Calu3 (cell line): ENCODE measurements at regions not wholly inside any gene's neighbourhood (a gene's known extent, or its start where the extent isn't known, plus 50 kb on each side); places are given as distances from the start of the nearest gene placed in this dataset.

ENCODE experiments used
- BruUV-seq: library from RNA; stranded (reverse); fragments of 400-500 nt; replicated peaks from 2 replicates; lab custom pipeline; 2021; lab: Mats Ljungman, UMichigan
- CTCF ChIA-PET: fragments of 300-600 bp; sonication (Branson Sonifier 250); formaldehyde crosslinking; loops from one replicate; lab custom pipeline; 2022; ENCODE audit warnings: antibody characterized with exemption; lab: Charles Lee
- DNase-seq: peaks from one replicate; pipeline ENCODE4 v3.0.0; 2022
- H3K27ac Mint-ChIP-seq: one replicate; pipeline ENCODE4 v1.8.0; 2022; ENCODE audit warnings: mixed read lengths; ENCODE audit not compliant: unreplicated experiment
- H3K27me3 Mint-ChIP-seq: one replicate; pipeline ENCODE4 v1.8.0; 2022; ENCODE audit warnings: mixed read lengths; ENCODE audit not compliant: unreplicated experiment
- H3K36me3 Mint-ChIP-seq: one replicate; pipeline ENCODE4 v1.8.0; 2022; ENCODE audit warnings: mild to moderate bottlenecking, moderate library complexity, mixed read lengths; ENCODE audit not compliant: insufficient read depth, unreplicated experiment
- H3K4me1 Mint-ChIP-seq: one replicate; pipeline ENCODE4 v1.8.0; 2022; ENCODE audit warnings: mild to moderate bottlenecking, low read depth, mixed read lengths; ENCODE audit not compliant: unreplicated experiment
- H3K4me3 Mint-ChIP-seq: one replicate; pipeline ENCODE4 v1.8.0; 2022; ENCODE audit warnings: mild to moderate bottlenecking, low read depth, moderate library complexity, mixed read lengths; ENCODE audit not compliant: unreplicated experiment
- H3K9me3 Mint-ChIP-seq: one replicate; pipeline ENCODE4 v1.8.0; 2022; ENCODE audit warnings: low read depth, mixed read lengths; ENCODE audit not compliant: unreplicated experiment
- CTCF ChIP-seq: fragments of 200-600 bp; IDR thresholded peaks from one replicate; pipeline ENCODE4 v1.8.0; 2022; ENCODE audit warnings: antibody characterized with exemption; ENCODE audit not compliant: unreplicated experiment
- intact Hi-C: fragments of 100-400 bp; cut with micrococcal nuclease; formaldehyde crosslinking; loops from one replicate; pipeline ENCODE4 v1.10.0; 2022; ENCODE audit not compliant: unreplicated experiment

DNA sequence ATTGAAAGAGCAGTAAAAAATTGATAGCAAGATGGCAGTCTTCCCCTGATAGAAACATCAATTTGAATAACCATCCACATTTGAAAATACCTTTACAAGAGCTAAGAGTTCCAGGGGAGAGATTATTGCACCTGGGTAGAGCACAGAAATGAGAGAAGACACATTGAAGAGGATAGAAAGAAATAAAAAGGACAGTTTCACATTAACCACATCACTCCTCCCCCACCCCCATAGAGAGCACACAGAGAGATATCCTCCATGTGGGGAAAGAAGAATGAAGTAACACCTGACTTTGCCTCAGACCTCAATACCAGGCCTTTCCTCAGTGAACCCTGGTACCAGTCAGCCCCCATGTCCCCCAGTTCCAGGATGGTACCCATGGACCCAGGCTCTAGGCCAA, 486.7 kb downstream of the FAM181B start:
- DNase-seq, result no peak
- CTCF ChIA-PET, result no interaction called here
- peaks cover 6% of the 10 kb centered on the region for H3K9me3 Mint-ChIP-seq
- TF ChIP-seq CTCF, result no peak
- no peaks in the 10 kb centered on the region for H3K27me3 Mint-ChIP-seq
- intact Hi-C loops, result no loop called here
- no peak overlapping the region for H3K27ac Mint-ChIP-seq
- H3K36me3 Mint-ChIP-seq, result no peaks in the 10 kb centered on the region
- no peaks in the 10 kb centered on the region for H3K4me1 Mint-ChIP-seq
- no TSS peak for BruUV-seq
- no peak overlapping the region for H3K4me3 Mint-ChIP-seq

DNA sequence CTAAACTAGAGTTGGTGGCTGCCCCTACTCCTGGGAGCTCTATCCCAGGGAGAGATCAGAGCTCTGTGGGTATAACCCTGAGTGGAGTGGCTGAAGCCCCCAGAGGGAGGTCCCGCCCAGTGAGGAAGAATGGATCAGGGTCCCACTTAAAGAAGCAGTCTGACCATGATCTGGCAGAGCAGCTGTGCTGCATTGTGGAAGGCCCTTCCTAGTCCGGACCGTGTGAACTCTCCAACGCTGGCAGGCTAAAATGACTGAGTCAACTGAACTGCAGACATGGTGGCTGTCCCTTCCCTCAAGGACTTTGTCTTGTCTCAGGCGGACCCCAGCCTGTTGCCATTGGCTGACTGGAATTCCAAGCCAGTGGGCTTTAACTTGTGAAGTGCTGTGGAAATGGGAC, 494.2 kb downstream of the FAM181B start:
- Mint-ChIP-seq H3K4me3 (no peak overlapping the region), H3K36me3 (no peaks in the 10 kb centered on the region), H3K27me3 (no peaks in the 10 kb centered on the region), H3K4me1 (no peaks in the 10 kb centered on the region), H3K27ac (no peak overlapping the region), H3K9me3 (peaks cover 12% of the 10 kb centered on the region)
- CTCF ChIA-PET, result no interaction called here
- no peak for DNase-seq
- intact Hi-C loops, result no loop called here
- BruUV-seq, result no TSS peak
- no peak for TF ChIP-seq CTCF

GRCh38 chr11:82234256-82234655, 499.4 kb downstream of the FAM181B start:
- Mint-ChIP-seq H3K36me3 (no peaks in the 10 kb centered on the region), H3K4me1 (no peaks in the 10 kb centered on the region), H3K27me3 (no peaks in the 10 kb centered on the region), H3K4me3 (no peak overlapping the region), H3K27ac (no peak overlapping the region), H3K9me3 (peaks cover 4% of the 10 kb centered on the region)
- TF ChIP-seq CTCF, result no peak
- intact Hi-C loops, result no loop called here
- CTCF ChIA-PET, result no interaction called here
- BruUV-seq, result no TSS peak
- no peak for DNase-seq

GRCh38 chr11:82233201-82233600, 500.5 kb downstream of the FAM181B start:
- no peak for DNase-seq
- no peaks in the 10 kb centered on the region for H3K4me1 Mint-ChIP-seq
- H3K36me3 Mint-ChIP-seq, result no peaks in the 10 kb centered on the region
- H3K27ac Mint-ChIP-seq, result no peak overlapping the region
- H3K27me3 Mint-ChIP-seq, result no peaks in the 10 kb centered on the region
- TF ChIP-seq CTCF, result no peak
- no peak overlapping the region for H3K4me3 Mint-ChIP-seq
- intact Hi-C loops, result no loop called here
- CTCF ChIA-PET, result no interaction called here
- BruUV-seq, result no TSS peak
- peaks cover 4% of the 10 kb centered on the region for H3K9me3 Mint-ChIP-seq
